H9 (cell line): ENCODE measurements at regions not wholly inside any gene's neighbourhood (a gene's known extent, or its start where the extent isn't known, plus 50 kb on each side); places are given as distances from the start of the nearest gene placed in this dataset.

Source experiments
- DNase-seq: peaks from one replicate; pipeline ENCODE4 v3.0.0-alpha.2; 2017
- H2AFZ ChIP-seq: one replicate; pipeline ENCODE4 v1.6.1; 2013; ENCODE audit warnings: mild to moderate bottlenecking, low read length, control low read depth, moderate library complexity
- H2AK5ac ChIP-seq: 2 replicates; pipeline ENCODE4 v1.6.1; 2013; ENCODE audit warnings: low read length, control low read depth, mixed read lengths; ENCODE audit not compliant: insufficient read length
- H2BK120ac ChIP-seq: one replicate; pipeline ENCODE4 v1.6.1; 2013; ENCODE audit warnings: low read depth, mild to moderate bottlenecking, low read length, control low read depth, inconsistent platforms; ENCODE audit not compliant: poor library complexity, severe bottlenecking
- H2BK12ac ChIP-seq: 2 replicates; pipeline ENCODE4 v1.6.1; 2013; ENCODE audit warnings: low read length, control low read depth, mixed read lengths, low read depth; ENCODE audit not compliant: insufficient read length
- H2BK15ac ChIP-seq: 2 replicates; pipeline ENCODE4 v1.6.1; 2013; ENCODE audit warnings: low read depth, low read length, control low read depth
- H2BK20ac ChIP-seq: one replicate; pipeline ENCODE4 v1.6.1; 2013; ENCODE audit warnings: low read depth, mild to moderate bottlenecking, low read length, control low read depth, inconsistent platforms; ENCODE audit not compliant: poor library complexity, severe bottlenecking
- H2BK5ac ChIP-seq: 2 replicates; pipeline ENCODE4 v1.6.1; 2013; ENCODE audit warnings: low read length, control low read depth, mixed read lengths; ENCODE audit not compliant: insufficient read length
- H3K14ac ChIP-seq: 2 replicates; pipeline ENCODE4 v1.6.1; 2013; ENCODE audit warnings: low read length, control low read depth; ENCODE audit not compliant: insufficient read depth
- H3K18ac ChIP-seq: 2 replicates; pipeline ENCODE4 v1.6.1; 2013; ENCODE audit warnings: low read depth, mild to moderate bottlenecking, mixed read lengths, low read length, control low read depth; ENCODE audit not compliant: insufficient read length
- H3K23ac ChIP-seq: 2 replicates; pipeline ENCODE4 v1.6.1; 2013; ENCODE audit warnings: low read length, control low read depth, mixed read lengths, low read depth; ENCODE audit not compliant: insufficient read length
- H3K23me2 ChIP-seq: 2 replicates; pipeline ENCODE4 v1.6.1; 2013; ENCODE audit warnings: low read depth, mild to moderate bottlenecking, mixed read lengths, low read length, control low read depth; ENCODE audit not compliant: insufficient read length, poor library complexity, severe bottlenecking
- H3K27ac ChIP-seq: 2 replicates; pipeline ENCODE4 v1.5.1; 2013; ENCODE audit warnings: low read length, control low read depth, mixed read lengths, low read depth; ENCODE audit not compliant: insufficient read length
- H3K27me3 ChIP-seq: 2 replicates; pipeline ENCODE4 v1.6.1; 2013; ENCODE audit warnings: low read length, control low read depth, inconsistent platforms; ENCODE audit not compliant: insufficient read depth
- H3K4ac ChIP-seq: 2 replicates; pipeline ENCODE4 v1.6.1; 2013; ENCODE audit warnings: low read depth, mild to moderate bottlenecking, control low read depth, inconsistent platforms, low read length, moderate library complexity
- H3K4me1 ChIP-seq: 2 replicates; pipeline ENCODE4 v1.6.1; 2013; ENCODE audit warnings: low read length, control low read depth, inconsistent platforms; ENCODE audit not compliant: insufficient read depth
- H3K4me2 ChIP-seq: 2 replicates; pipeline ENCODE4 v1.6.1; 2013; ENCODE audit warnings: low read length, control low read depth, mixed read lengths; ENCODE audit not compliant: insufficient read length, insufficient read depth
- H3K56ac ChIP-seq: 2 replicates; pipeline ENCODE4 v1.6.1; 2013; ENCODE audit warnings: low read depth, mild to moderate bottlenecking, mixed read lengths, low read length, control low read depth; ENCODE audit not compliant: insufficient read length
- H3K79me1 ChIP-seq: 2 replicates; pipeline ENCODE4 v1.6.1; 2013; ENCODE audit warnings: low read depth, mild to moderate bottlenecking, moderate library complexity, low read length, control low read depth, inconsistent platforms; ENCODE audit not compliant: insufficient read depth, poor library complexity, severe bottlenecking
- H3K79me2 ChIP-seq: 2 replicates; pipeline ENCODE4 v1.6.1; 2013; ENCODE audit warnings: low read length, control low read depth, inconsistent platforms; ENCODE audit not compliant: insufficient read depth
- H3K9ac ChIP-seq: 2 replicates; pipeline ENCODE4 v1.6.1; 2013; ENCODE audit warnings: low read length, control low read depth, mixed read lengths; ENCODE audit not compliant: insufficient read length; ENCODE audit errors: extremely low read depth
- H3K9me3 ChIP-seq: one replicate; pipeline ENCODE4 v1.6.1; 2013; ENCODE audit warnings: low read depth, low read length, inconsistent platforms; ENCODE audit not compliant: control insufficient read depth
- H3T11ph ChIP-seq: one replicate; pipeline ENCODE4 v1.6.1; 2013; ENCODE audit warnings: mild to moderate bottlenecking, low read length, control low read depth, inconsistent platforms
- H4K20me1 ChIP-seq: one replicate; pipeline ENCODE4 v1.6.1; 2013; ENCODE audit not compliant: control insufficient read depth, insufficient read length, insufficient read depth
- H4K5ac ChIP-seq: 2 replicates; pipeline ENCODE4 v1.6.1; 2013; ENCODE audit warnings: low read depth, mild to moderate bottlenecking, mixed read lengths, low read length, control low read depth; ENCODE audit not compliant: insufficient read length
- H4K8ac ChIP-seq: replicated peaks from 2 replicates; pipeline ENCODE4 v1.6.1; 2013; ENCODE audit warnings: low read length, control low read depth, mixed read lengths, low read depth; ENCODE audit not compliant: insufficient read length
- H4K91ac ChIP-seq: 2 replicates; pipeline ENCODE4 v1.6.1; 2013; ENCODE audit warnings: low read depth, mild to moderate bottlenecking, moderate library complexity, mixed read lengths, low read length, control low read depth; ENCODE audit not compliant: insufficient read length
- H3K27ac Mint-ChIP-seq, 3 experiments: 2 replicates in 2 of 3; 3 replicates in 1 of 3; pipeline ENCODE4 v1.8.0; 2020 to 2021; ENCODE audit warnings: mixed read lengths in 3 of 3, mild to moderate bottlenecking in 1 of 3, moderate library complexity in 1 of 3
- H3K27me3 Mint-ChIP-seq: 2 replicates; pipeline ENCODE4 v1.8.0; 2021; ENCODE audit warnings: low read depth, mild to moderate bottlenecking, moderate library complexity, mixed read lengths
- H3K36me3 Mint-ChIP-seq, 3 experiments: 2 replicates in 2 of 3; 3 replicates in 1 of 3; pipeline ENCODE4 v1.8.0; 2020 to 2021; ENCODE audit warnings: low read depth in 3 of 3, mixed read lengths in 3 of 3; ENCODE audit not compliant: insufficient read depth in 1 of 3
- H3K4me1 Mint-ChIP-seq, 2 experiments: 2 replicates each; pipeline ENCODE4 v1.8.0; 2020; ENCODE audit warnings: mixed read lengths in 2 of 2
- H3K4me3 Mint-ChIP-seq, 2 experiments: 2 replicates in 1 of 2; 3 replicates in 1 of 2; pipeline ENCODE4 v1.8.0; 2020 to 2021; ENCODE audit warnings: mild to moderate bottlenecking in 2 of 2, mixed read lengths in 2 of 2, moderate library complexity in 1 of 2
- H3K9me3 Mint-ChIP-seq, 2 experiments: 2 replicates in 1 of 2; 3 replicates in 1 of 2; pipeline ENCODE4 v1.8.0; 2020; ENCODE audit warnings: mild to moderate bottlenecking in 2 of 2, mixed read lengths in 2 of 2, moderate library complexity in 1 of 2
- WGBS: extraction: QIAGEN DNeasy Blood & Tissue Kit; methylation state at CpG from one replicate; pipeline ENCODE4 v1.1.7; 2013; ENCODE audit warnings: missing lambda C conversion rate, low lambda C conversion rate, mixed read lengths; ENCODE audit not compliant: insufficient read length; ENCODE audit errors: extremely low coverage; 5-methylcytosine and 5-hydroxymethylcytosine counted together
- TF ChIP-seq, protein P1 (sequence below): fragments of 200-600 bp; sonication (generic); conservative IDR thresholded peaks from 3 replicates; pipeline ENCODE4 v1.8.0; 2021; ENCODE audit warnings: antibody characterized with exemption, mild to moderate bottlenecking

GRCh38 chr5:2669913-2670312 lies 81.6 kb downstream of the IRX2 start:
- no CpG with 5 or more reads among the region's 16 CpGs for WGBS

More at GRCh38 chr5:2669913-2670312, 81.6 kb downstream of the IRX2 start:
- no peak overlapping the region for H3K4me2 ChIP-seq
- H3K36me3 Mint-ChIP-seq = no peaks in the 10 kb centered on the region
- H3K14ac ChIP-seq = no peak overlapping the region
- H3K79me1 ChIP-seq = no peaks in the 10 kb centered on the region
- no peaks in the 10 kb centered on the region for H3K79me2 ChIP-seq
- H3K56ac ChIP-seq = no peak overlapping the region
- H3K9me3 ChIP-seq = no peaks in the 10 kb centered on the region
- H3K9me3 Mint-ChIP-seq = no peaks in the 10 kb centered on the region
- no peak overlapping the region for H2BK12ac ChIP-seq
- TF ChIP-seq, protein P1, sequence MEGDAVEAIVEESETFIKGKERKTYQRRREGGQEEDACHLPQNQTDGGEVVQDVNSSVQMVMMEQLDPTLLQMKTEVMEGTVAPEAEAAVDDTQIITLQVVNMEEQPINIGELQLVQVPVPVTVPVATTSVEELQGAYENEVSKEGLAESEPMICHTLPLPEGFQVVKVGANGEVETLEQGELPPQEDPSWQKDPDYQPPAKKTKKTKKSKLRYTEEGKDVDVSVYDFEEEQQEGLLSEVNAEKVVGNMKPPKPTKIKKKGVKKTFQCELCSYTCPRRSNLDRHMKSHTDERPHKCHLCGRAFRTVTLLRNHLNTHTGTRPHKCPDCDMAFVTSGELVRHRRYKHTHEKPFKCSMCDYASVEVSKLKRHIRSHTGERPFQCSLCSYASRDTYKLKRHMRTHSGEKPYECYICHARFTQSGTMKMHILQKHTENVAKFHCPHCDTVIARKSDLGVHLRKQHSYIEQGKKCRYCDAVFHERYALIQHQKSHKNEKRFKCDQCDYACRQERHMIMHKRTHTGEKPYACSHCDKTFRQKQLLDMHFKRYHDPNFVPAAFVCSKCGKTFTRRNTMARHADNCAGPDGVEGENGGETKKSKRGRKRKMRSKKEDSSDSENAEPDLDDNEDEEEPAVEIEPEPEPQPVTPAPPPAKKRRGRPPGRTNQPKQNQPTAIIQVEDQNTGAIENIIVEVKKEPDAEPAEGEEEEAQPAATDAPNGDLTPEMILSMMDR = no peak
- no peaks in the 10 kb centered on the region for H3K4me1 ChIP-seq
- no peak overlapping the region for H3T11ph ChIP-seq
- H2BK120ac ChIP-seq = no peak overlapping the region
- H2AK5ac ChIP-seq = no peak overlapping the region
- H3K4me3 Mint-ChIP-seq = no peak overlapping the region
- H3K4ac ChIP-seq = no peak overlapping the region
- H2BK5ac ChIP-seq = no peak overlapping the region
- no peak overlapping the region for H2AFZ ChIP-seq
- no peak overlapping the region for H3K27ac ChIP-seq
- H2BK20ac ChIP-seq = no peak overlapping the region
- no peak overlapping the region for H4K5ac ChIP-seq
- no peaks in the 10 kb centered on the region for H4K20me1 ChIP-seq
- no peak overlapping the region for H3K27ac Mint-ChIP-seq
- no peak for DNase-seq
- H3K27me3 Mint-ChIP-seq = peaks cover 2% of the 10 kb centered on the region; the same call in 1 of the 2 replicates
- peaks cover 2 to 10% of the 10 kb centered on the region in 2 experiments; a peak in 3 of 4 replicates for H3K4me1 Mint-ChIP-seq
- no peaks in the 10 kb centered on the region for H3K23me2 ChIP-seq
- H2BK15ac ChIP-seq = no peak overlapping the region
- no peak overlapping the region for H3K18ac ChIP-seq
- no peaks in the 10 kb centered on the region for H3K27me3 ChIP-seq
- no peak overlapping the region for H4K8ac ChIP-seq
- H4K91ac ChIP-seq = no peak overlapping the region
- no peak overlapping the region for H3K23ac ChIP-seq
- no peak overlapping the region for H3K9ac ChIP-seq
